Natural killer cell (primary cell): ENCODE measurements at regions not wholly inside any gene's neighbourhood (a gene's known extent, or its start where the extent isn't known, plus 50 kb on each side); places are given as distances from the start of the nearest gene placed in this dataset.

Experiments
- ATAC-seq, 3 donors: fragments of 150-1000 bp in 2 of 3; fragments of 200-7000 bp in 1 of 3; cut with Tn5 transposase; 1 replicate in 1 of 3; 2 replicates in 2 of 3; pipeline ENCODE4 v1.10.0; 2021; ENCODE audit warnings: mild to moderate bottlenecking in 2 of 3, moderate library complexity in 2 of 3
- DNase-seq, 2 donors: peaks; one replicate each; pipeline versions ENCODE4 v3.0.0 to v3.0.0-alpha.2; 2013 to 2021; ENCODE audit warnings: mixed read lengths in 1 of 2
- H3K27ac ChIP-seq: one replicate; pipeline ENCODE4 v1.5.1; 2013; ENCODE audit warnings: mild to moderate bottlenecking, low read length
- H3K27me3 ChIP-seq: one replicate; pipeline ENCODE4 v1.6.1; 2013; ENCODE audit warnings: low read length; ENCODE audit not compliant: control insufficient read depth, insufficient read depth
- H3K36me3 ChIP-seq: one replicate; pipeline ENCODE4 v1.6.1; 2013; ENCODE audit warnings: low read length; ENCODE audit not compliant: control insufficient read depth, insufficient read depth
- H3K4me1 ChIP-seq: one replicate; pipeline ENCODE4 v1.6.1; 2013; ENCODE audit warnings: low read length; ENCODE audit not compliant: control insufficient read depth, insufficient read depth
- H3K4me3 ChIP-seq: one replicate; pipeline ENCODE4 v1.5.1; 2013; ENCODE audit warnings: low read length
- H3K9me3 ChIP-seq: one replicate; pipeline ENCODE4 v1.6.1; 2013; ENCODE audit warnings: low read length; ENCODE audit not compliant: control insufficient read depth, insufficient read depth
- H3K27ac Mint-ChIP-seq, 2 donors: one replicate each; pipeline ENCODE4 v1.8.0; 2022; ENCODE audit warnings: mild to moderate bottlenecking in 2 of 2, mixed read lengths in 2 of 2, moderate library complexity in 1 of 2
- H3K27me3 Mint-ChIP-seq, 2 donors: one replicate each; pipeline ENCODE4 v1.8.0; 2022; ENCODE audit warnings: low read depth in 2 of 2, mixed read lengths in 2 of 2
- H3K36me3 Mint-ChIP-seq: one replicate; pipeline ENCODE4 v1.8.0; 2022; ENCODE audit warnings: mixed read lengths
- H3K4me1 Mint-ChIP-seq, 2 donors: one replicate each; pipeline ENCODE4 v1.8.0; 2022; ENCODE audit warnings: mixed read lengths in 2 of 2
- H3K4me3 Mint-ChIP-seq: one replicate; pipeline ENCODE4 v1.8.0; 2022; ENCODE audit warnings: mild to moderate bottlenecking, moderate library complexity, mixed read lengths
- H3K9me3 Mint-ChIP-seq, 2 donors: one replicate each; pipeline ENCODE4 v1.8.0; 2022; ENCODE audit warnings: mixed read lengths in 2 of 2
- WGBS: methylation state at CpG from one replicate; pipeline ENCODE4 v1.1.7; 2013; ENCODE audit warnings: missing lambda C conversion rate; ENCODE audit not compliant: insufficient coverage; 5-methylcytosine and 5-hydroxymethylcytosine counted together
- intact Hi-C: fragments of 100-400 bp; cut with micrococcal nuclease; formaldehyde crosslinking; loops from one replicate; pipeline ENCODE4 v1.14.2; 2022
- TF ChIP-seq, protein P1 (sequence below): fragments of 200-600 bp; IDR thresholded peaks from one replicate; pipeline ENCODE4 v1.8.0; 2022; ENCODE audit warnings: antibody characterized with exemption

DNA sequence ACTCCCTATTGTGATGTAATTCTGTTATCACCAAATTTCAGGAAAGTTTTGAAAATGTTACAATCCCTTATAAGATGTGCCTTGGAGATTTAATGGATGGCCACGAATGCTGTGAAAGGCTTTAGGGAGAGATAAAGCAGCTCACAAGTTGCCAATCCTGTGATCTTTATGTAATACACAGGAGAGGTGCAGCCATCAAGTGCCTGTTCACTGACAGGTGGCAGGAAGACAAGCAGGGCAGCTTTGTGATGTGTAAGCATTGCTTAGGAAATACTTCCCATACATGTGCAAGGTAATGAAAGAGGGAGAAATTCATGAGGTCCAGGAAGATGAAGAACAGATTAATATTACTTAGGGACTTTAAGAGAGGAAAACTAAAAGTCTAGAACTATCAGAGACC is 628.8 kb downstream of the SLITRK6 start:
- intact Hi-C loops, result no loop called here
- H3K9me3 ChIP-seq, result no peaks in the 10 kb centered on the region

DNA sequence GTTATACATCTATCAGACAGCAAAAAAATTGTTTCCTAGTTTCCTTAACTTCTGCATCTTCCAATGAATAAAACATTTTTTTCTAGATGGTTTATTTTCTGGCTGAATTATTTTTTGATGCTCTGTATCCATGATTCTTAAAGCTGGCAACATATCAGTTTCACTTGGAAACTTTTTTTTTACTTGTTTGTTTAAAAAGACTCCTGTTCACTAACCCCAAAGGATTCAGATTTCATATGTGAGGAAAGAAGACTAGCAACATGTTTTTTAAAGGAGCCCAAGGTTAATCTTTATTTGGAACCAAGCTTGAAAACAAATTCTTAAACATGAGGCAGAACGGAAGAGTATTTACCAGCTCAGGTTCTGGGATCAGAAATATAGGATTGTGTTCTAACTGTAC is 632.3 kb downstream of the SLITRK6 start:
- no peak overlapping the region for H3K27ac Mint-ChIP-seq
- no peaks in the 10 kb centered on the region for H3K4me1 Mint-ChIP-seq
- ATAC-seq (no peak), DNase-seq (no peak)
- peaks cover 26 to 34% of the 10 kb centered on the region in 2 donors for H3K9me3 Mint-ChIP-seq
- Histone ChIP-seq H3K27ac (no peak overlapping the region), H3K4me3 (no peak overlapping the region), H3K4me1 (no peaks in the 10 kb centered on the region), H3K9me3 (no peaks in the 10 kb centered on the region), H3K27me3 (no peaks in the 10 kb centered on the region), H3K36me3 (no peaks in the 10 kb centered on the region)
- 100% methylated on average over 1 of the region's 1 CpG for WGBS
- no peak overlapping the region for H3K4me3 Mint-ChIP-seq
- no peaks in the 10 kb centered on the region for H3K36me3 Mint-ChIP-seq
- no peaks in the 10 kb centered on the region for H3K27me3 Mint-ChIP-seq
- TF ChIP-seq, protein P1, sequence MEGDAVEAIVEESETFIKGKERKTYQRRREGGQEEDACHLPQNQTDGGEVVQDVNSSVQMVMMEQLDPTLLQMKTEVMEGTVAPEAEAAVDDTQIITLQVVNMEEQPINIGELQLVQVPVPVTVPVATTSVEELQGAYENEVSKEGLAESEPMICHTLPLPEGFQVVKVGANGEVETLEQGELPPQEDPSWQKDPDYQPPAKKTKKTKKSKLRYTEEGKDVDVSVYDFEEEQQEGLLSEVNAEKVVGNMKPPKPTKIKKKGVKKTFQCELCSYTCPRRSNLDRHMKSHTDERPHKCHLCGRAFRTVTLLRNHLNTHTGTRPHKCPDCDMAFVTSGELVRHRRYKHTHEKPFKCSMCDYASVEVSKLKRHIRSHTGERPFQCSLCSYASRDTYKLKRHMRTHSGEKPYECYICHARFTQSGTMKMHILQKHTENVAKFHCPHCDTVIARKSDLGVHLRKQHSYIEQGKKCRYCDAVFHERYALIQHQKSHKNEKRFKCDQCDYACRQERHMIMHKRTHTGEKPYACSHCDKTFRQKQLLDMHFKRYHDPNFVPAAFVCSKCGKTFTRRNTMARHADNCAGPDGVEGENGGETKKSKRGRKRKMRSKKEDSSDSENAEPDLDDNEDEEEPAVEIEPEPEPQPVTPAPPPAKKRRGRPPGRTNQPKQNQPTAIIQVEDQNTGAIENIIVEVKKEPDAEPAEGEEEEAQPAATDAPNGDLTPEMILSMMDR, result no peak
- intact Hi-C loops, result no loop called here

More for the DNA sequence above, 628.8 kb downstream of the SLITRK6 start:
- Mint-ChIP-seq H3K4me1 (no peaks in the 10 kb centered on the region), H3K9me3 (peaks cover 20 to 31% of the 10 kb centered on the region in 2 donors), H3K27me3 (no peaks in the 10 kb centered on the region), H3K27ac (no peak overlapping the region), H3K4me3 (no peak overlapping the region), H3K36me3 (no peaks in the 10 kb centered on the region)
- no peaks in the 10 kb centered on the region for H3K27me3 ChIP-seq
- H3K36me3 ChIP-seq, result no peaks in the 10 kb centered on the region
- H3K4me3 ChIP-seq, result no peak overlapping the region
- no peaks in the 10 kb centered on the region for H3K4me1 ChIP-seq
- no peak overlapping the region for H3K27ac ChIP-seq
- ATAC-seq (no peak), DNase-seq (no peak)
- TF ChIP-seq, protein P1, result no peak
- WGBS, result 59% methylated on average over 1 of the region's 1 CpG

DNA sequence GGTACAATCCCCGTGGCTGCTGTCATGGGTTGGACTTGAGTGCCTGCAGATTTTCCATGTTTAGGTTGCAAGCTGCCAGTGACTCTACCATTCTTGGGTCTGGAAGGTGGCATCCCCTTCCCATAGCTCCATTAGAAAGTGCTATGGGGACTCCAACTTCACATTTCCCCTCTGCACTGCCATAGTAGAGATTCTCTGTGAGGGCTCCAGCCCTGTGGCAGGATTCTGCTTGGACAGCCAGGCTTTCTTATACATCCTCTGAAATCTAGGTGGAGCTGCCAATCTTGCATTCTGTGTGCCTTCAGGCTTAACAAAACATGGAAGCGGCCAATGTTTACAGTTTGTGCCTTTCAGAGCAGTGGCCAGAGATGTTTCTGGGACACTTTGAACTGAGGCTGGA is 636.2 kb downstream of the SLITRK6 start:
- H3K27ac Mint-ChIP-seq, result no peak overlapping the region
- TF ChIP-seq, protein P1, result no peak
- no peaks in the 10 kb centered on the region for H3K36me3 Mint-ChIP-seq
- Histone ChIP-seq H3K4me1 (no peaks in the 10 kb centered on the region), H3K27me3 (no peaks in the 10 kb centered on the region), H3K36me3 (no peaks in the 10 kb centered on the region), H3K9me3 (peaks cover 5% of the 10 kb centered on the region), H3K4me3 (no peak overlapping the region), H3K27ac (no peak overlapping the region)
- no peaks in the 10 kb centered on the region for H3K27me3 Mint-ChIP-seq
- intact Hi-C loops, result no loop called here
- 61% methylated on average over 2 of the region's 2 CpGs for WGBS
- H3K4me3 Mint-ChIP-seq, result no peak overlapping the region
- ATAC-seq (no peak), DNase-seq (no peak)
- peaks cover 15 to 25% of the 10 kb centered on the region in 2 donors for H3K9me3 Mint-ChIP-seq
- H3K4me1 Mint-ChIP-seq, result no peaks in the 10 kb centered on the region

DNA sequence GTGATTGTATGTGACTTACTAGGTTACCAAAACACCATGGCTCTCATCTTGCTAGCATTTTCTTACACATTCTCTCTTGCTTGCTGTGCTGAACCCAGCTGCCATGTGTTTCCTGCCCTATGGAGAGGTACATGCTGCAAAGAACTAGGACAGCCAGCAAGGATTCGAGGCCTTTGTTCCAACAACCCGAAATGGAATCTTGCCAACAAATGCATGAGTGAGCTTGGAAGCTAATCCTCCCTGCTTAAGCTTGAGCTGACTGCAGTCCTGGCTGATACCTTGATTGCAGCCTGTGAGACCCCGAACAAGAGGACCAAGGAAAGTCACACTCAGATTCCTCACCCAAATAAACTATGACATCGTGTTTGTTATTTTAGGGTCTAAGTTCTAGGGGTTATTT is 651.2 kb downstream of the SLITRK6 start:
- TF ChIP-seq, protein P1, result no peak
- intact Hi-C loops, result no loop called here
- no peak overlapping the region for H3K27ac ChIP-seq
- peaks cover 5% of the 10 kb centered on the region for H3K9me3 ChIP-seq
- H3K27me3 ChIP-seq, result no peaks in the 10 kb centered on the region
- DNase-seq (no peak), ATAC-seq (no peak)
- H3K4me1 Mint-ChIP-seq, result no peaks in the 10 kb centered on the region
- no peaks in the 10 kb centered on the region for H3K36me3 ChIP-seq
- H3K9me3 Mint-ChIP-seq, result peaks cover 4 to 8% of the 10 kb centered on the region in 2 donors
- no peak overlapping the region for H3K4me3 ChIP-seq
- H3K4me3 Mint-ChIP-seq, result no peak overlapping the region
- H3K36me3 Mint-ChIP-seq, result no peaks in the 10 kb centered on the region
- no peaks in the 10 kb centered on the region for H3K4me1 ChIP-seq
- no peak overlapping the region for H3K27ac Mint-ChIP-seq
- H3K27me3 Mint-ChIP-seq, result no peaks in the 10 kb centered on the region
- 87% methylated on average over 2 of the region's 4 CpGs for WGBS
